HG03469 (cell line): ENCODE measurements at regions not wholly inside any gene's neighbourhood (a gene's known extent, or its start where the extent isn't known, plus 50 kb on each side); places are given as distances from the start of the nearest gene placed in this dataset.
"Not testable (repeated sequence)": the region's sequence is repeated elsewhere in the genome, so short reads cannot be mapped to it uniquely, and the experiment has no call there.

Experiments used
- ATAC-seq: cut with Tn5 transposase; IDR thresholded peaks from one replicate; pipeline ENCODE4 v1.9.1; 2021; ENCODE audit warnings: mild to moderate bottlenecking, moderate library complexity, moderate number of reproducible peaks; ENCODE audit not compliant: unreplicated experiment

DNA sequence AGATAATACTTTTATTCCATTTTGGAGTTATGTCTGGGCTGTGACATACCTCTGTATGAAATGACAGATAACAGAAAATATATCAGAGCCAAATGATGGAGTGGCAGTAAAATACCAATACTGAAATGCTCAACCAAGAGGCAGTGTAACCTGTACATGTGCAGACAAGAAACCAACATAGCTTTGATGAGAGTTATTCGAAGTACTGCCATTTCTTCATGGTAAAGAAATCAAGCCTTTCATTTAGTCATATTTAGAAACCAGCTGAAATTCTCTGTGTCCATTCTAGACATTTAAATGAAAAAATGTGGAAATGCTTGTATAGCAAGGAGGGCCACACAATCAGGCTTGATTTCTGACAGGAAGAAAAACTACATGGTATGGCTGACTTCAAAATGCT is 127.1 kb upstream of the PTPRZ1 start:
- no peak for ATAC-seq

DNA sequence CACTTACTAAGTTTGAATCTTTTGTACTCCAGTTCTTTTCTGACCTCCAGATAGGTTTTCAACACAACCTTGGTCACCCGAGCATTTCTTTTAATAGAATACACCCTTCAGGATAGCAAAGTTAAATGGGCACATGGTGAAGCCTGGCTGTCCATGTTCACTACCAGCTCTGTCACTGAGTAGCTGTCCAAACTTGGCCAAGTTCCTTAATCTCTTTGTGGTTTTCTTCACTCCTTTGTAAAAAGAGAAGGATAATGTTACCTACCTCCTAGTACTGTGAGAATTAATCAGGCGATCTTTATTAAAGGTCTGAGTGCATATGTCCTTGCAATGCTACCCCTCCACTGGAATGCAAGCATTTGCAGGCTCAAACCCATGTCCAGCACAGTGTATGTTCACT is 128.1 kb upstream of the PTPRZ1 start:
- ATAC-seq, result no peak

DNA sequence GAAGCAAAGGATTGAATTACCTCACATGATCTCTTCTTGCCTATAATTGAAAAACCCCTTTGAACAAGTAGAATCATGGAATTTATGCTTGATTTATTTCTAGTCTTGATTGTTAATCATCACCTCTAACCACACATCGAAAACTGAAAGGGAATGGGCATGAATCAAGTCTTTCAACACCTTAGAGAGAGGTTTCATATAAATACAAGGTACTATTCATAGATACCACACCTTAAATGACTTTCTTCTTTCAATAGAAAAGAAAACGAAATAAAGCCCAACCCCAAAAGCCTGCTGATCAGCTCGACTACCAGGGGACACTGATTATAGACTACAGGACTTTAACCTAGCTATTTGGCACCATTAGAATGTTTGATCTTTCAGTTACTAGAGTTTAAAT is 128.6 kb upstream of the PTPRZ1 start:
- no peak for ATAC-seq

DNA sequence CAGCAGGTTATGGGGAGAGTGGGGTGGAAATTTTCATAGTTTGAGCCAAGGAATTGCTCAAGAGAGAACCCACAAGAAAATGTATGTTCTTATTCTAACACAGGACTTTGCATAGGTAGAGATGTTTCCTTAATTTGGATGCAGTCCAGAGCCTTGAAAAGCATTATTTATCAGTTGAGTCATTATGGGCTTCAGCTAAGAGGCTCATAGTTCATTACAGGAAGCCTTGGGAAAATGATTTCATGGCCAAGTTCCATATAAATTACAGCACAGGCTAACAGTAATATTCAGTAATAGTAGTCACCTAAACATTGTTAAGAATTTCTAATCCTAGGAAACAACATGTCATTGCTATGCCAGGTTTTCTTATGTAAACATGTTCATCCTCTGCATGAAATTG is 131.1 kb upstream of the PTPRZ1 start:
- ATAC-seq, result no peak

DNA sequence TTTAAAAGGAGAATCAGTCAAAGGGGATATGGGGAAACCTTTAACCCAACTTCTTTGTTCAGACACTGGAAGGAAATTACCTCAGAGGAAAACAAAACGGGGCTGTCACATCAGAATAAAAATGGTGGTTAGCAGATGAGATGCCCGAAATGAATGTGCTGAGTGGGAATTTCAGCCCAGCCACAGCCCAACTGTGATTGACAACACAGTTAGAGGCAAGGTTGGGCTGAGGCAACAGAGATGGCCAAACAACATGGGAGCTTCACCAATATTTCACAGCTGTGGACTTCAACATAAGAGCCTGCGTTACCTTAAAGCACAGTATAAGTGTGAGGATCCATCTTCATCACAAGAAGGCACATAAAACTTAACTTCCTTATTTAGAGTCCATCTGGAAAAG is 133.5 kb upstream of the PTPRZ1 start:
- no peak for ATAC-seq

DNA sequence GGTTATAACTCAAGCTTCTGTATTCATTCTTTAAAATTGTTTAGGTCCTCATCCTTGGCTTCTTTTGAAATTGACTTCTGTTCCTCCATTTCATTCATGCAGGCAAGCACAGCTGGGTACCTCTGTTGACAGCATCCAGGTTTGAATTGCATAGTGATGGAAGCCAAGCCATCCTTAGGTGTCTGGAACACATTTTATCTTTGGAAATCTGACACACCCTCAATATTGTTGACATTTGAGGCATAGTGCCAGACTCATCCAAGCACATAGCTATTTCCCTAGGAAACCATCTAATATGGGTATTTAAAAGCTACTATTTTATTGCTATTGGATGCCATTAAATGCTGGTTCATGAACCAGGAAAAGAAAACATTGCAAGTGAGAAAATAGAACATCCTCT is 142.1 kb upstream of the PTPRZ1 start:
- ATAC-seq, result no peak

DNA sequence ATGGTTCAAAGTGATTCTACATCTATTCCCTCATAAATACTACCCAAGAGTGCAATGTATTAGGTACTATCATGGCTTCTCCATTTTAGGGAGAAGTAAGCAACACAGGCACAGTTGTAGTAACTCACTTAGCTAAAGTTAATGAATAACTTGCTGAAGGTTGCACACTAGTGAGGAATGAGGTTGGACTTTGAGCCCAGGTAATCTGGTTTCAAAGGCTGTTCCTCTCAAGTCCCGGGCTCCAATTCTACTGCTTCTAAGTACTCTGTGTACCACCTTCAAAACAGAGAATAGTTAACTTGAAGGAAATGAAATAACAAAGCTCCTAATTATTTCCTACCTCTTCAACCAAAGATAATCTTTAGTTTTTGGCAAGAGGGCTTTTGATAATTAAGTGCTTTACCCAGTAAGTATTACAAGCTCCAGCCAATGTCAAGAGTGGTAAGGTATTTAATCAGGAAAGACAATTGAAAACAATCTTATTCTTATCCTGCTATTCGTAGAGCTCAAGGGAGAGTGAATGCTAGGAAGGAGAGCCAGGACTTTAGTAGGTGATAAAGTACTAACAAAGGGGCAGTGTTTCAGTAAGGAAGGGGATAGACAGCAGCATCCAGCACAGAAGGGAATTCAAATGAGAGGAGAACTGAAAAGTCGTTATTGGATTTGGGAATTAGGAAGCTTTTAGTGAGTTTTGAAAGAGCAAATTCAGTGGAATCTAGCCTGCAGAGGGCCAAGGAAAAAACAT is 158.2 kb upstream of the PTPRZ1 start:
- ATAC-seq, result no peak

DNA sequence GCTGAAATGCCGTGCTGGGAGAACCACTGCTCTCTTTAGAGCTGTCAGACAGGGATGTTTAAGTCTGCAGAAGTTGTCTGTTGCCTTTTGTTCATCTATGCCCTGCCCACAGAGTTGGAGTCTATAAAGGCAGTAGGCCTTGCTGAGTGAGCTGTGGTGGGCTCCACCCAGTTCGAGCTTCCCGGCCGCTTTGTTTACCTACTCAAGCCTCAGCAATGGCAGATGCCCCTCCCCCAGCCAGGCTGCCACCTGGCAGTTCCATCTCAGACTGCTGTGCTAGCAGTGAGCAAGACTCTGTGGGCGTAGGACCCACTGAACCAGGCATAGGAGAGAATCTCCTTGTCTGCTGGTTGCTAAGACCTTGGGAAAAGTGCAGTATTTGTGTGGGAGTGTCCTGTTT is 160.0 kb upstream of the PTPRZ1 start:
- not testable (repeated sequence) for ATAC-seq

DNA sequence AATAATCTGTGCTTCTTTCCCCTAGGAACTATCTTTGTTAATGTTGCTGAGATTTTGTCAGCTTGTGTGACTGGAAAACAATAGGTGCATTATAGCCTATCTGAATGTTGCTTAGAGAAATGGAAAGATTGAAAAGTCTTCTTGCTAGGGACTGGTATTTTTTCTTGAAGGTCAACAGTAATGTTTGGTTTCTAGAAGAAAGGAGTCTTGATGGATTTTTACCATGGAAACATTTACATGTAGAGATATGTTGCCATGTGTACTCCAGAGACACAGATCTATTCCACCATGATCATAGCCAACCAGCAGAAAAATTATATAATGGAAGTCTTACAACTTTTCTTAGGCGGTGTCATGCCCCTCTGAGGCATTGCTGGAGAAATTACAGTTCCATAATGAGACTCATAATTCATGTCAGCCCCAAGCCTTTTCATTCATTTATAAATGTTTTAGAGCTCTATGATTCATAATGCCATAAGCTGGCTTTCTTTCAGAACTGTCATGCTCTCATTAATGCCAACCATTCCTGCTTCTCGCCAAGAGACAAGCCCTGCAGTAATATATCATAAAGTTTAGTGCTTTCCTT is 175.1 kb upstream of the PTPRZ1 start:
- ATAC-seq, result no peak

DNA sequence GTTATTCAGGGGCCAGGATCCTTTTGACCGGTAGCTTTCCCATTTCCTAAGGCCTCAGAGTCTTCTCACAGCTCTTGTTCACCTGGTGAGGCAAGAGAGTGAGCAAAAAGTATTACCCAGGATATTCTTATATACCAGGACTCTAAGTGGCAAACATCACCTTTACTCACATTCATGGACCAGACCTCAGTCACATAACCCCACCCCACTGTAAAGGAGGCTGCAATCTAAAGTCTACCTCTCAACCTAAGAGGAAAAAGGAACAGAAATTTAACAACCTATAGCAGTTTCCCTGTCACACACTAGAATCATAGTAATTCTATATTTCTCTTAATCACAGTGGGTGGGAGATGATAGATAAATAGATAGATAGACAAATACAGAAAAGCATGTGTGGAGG is 176.0 kb upstream of the PTPRZ1 start:
- no peak for ATAC-seq

DNA sequence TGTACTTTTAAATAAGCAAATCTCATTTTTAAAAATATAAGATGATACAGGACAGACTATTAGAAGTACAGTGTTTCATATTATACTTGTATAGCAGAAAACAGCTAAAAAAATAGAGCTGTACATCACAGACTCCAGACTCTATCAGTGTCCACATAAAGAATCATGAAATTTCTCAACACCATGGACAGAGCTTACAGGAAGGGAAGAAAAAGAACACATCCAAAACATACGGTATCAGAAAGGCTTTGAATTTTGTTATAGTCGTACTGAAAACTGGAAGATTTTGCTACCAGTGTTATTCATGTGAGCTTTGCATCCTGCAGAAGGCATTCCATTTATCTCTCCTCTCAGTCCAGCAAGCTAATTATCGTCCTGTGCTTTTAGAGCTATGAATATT is 183.2 kb upstream of the PTPRZ1 start:
- ATAC-seq, result no peak

DNA sequence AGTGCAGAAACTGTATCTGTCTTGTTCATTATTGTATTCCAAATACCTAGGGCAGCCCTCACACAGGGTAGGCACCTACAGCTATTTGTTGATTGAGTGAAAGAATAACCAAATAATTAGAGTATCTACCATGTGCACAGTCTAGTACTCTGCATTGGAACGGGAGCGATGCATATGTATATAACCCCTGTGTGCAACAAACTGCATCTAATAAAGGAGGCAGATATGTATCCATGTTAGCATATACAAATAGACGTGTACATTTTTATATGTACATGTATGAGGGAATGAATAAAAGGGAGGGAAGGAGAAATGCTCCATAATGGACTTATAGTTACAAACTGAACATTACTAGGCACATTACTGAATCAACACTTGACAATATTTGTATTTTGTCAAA is 191.3 kb upstream of the PTPRZ1 start:
- ATAC-seq, result no peak

DNA sequence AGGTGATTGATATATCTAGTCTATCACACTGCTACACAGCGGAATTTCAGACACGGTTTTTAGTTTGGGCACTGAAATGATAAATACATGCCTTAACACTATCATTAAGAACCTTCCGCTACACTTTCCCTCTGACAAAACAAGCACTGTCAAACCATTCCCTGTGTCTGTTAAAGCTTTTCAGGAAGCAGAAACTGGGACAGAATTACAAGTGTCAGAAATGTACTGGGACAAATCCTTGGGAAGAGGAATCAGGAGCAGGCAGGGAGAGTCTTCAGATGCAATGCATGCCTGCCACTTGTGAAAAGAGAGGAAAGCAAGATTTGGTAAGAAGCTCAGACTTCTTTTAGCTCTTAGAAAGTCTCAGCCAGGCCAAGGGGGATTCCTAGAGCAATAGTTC is 196.8 kb upstream of the PTPRZ1 start:
- no peak for ATAC-seq

DNA sequence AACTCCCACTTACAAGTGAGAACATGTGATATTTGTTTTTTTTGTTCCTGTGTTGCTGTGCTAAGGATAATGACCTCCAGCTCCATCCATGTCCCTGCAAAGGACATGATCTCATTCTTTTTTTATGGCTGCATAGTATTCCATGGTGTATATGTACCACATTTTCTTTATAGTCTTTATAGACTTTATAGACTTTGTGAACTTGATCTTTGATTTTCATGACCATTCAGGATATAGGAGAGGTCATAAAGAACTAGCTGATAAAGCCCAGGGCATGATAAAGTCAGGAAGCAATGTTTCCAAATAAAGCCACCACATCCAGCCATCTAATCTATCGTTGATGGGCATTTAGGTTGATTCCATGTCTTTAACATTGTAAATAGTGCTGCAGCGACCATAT is 198.5 kb upstream of the PTPRZ1 start:
- not testable (repeated sequence) for ATAC-seq

DNA sequence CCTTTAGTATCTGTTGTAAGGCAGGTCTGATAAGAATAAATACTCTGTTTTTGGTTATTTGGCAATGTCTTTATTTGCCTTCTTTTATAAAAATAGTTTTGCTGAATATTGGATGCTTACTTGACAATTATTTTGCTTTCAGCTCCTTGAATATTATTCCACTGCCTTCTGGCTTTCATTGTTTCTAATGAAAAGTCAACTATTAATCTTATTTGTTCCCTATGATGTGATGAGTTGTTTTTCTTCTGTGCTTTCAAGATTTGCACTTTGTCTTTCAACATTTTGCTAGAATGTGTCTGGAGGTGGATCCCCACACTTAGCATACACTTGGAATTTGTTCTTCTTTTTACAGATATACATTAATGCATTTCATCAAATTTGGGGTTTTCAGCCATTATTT is 203.8 kb upstream of the PTPRZ1 start:
- no peak for ATAC-seq

DNA sequence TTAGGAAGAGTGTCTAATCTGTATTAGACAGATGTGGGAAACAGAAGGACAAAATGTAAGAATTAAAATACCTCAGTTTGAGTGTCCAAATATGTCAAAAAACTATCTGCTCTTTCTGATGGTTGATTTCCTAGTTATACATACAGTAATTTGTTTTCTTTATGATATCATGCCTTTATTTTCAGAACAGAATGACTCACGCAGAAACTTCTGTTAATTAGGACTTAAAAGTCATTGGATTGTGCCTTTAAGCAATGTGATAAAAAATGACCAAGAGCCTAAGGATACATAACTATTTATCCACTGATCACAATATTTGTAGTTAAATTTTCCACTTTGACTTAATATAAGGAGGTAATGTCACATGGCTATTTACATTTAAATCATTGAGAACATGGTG is 206.7 kb upstream of the PTPRZ1 start:
- no peak for ATAC-seq

DNA sequence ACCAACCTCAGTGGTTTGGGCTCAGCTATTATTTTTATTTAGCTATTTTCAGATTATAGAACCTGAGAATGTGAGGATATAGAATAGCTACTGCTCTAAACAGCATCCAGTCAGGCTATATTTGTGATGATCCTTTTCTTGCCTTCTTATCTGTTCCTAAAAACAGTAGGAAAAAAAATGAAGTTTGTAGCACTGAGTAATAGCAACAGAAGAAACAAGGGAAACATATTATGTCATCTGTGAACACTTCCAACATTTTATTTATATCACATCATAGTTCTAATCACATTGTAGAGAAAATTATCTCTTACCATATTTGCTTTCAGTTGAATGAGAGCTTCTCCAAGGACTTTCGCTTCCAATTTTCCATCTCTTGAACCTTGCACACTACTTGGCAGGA is 229.6 kb upstream of the PTPRZ1 start:
- no peak for ATAC-seq

DNA sequence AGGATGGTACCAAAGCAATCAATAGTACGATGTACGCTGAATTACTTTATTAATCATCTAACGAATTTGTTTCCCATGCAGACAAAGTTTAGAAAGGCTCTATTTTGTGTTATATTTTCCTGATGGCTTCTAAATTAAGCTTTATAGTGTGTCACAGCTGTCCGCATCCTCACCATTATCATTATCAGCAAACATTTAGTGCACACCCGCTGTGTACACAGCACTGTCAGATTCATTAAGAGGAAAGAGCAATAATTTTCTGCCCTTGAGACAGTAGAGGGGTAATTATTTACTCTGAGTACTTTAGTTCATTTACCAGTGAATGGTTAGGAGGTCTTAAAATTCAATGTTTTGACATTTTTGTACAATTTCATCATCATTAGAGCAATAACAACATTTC is 233.3 kb upstream of the PTPRZ1 start:
- no peak for ATAC-seq

DNA sequence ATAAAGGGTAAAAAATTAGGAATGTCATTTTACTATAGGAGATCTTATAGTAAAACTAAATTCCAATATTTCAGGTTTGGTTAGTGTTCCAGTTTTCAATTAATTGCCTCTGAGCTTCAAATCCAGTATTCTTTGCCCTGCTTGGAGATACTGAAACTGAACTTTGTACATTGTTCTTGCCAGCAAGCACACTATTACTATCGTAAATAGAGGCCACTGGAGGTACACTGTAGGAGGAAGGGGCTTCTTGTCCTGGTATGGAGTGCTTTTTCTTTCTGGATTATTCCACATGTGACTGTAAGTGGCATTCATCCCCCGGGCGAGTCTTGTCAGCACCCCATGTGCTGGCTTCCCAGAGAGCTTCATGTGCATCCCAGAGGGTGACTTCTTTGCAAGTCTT is 234.7 kb upstream of the PTPRZ1 start:
- ATAC-seq, result no peak

DNA sequence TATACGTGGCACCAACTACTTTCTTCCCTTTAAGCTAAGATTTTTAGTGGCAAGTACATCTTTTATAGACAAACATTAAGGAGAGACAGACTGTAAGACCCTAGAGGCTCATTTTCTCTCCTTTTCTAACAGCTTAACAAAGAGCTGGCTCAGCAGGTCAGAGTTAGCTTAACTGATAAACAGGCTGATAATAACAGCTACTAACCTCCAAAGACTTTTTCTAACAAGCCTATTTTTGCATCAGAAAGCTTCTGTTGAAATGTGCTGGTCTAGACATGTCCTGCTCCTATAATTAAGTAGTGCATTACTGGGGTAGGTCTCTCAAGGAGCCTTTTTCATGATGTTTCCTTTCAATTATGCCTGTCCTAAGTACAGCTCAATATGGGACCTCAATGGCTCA is 238.2 kb upstream of the FAM3C start:
- no peak for ATAC-seq

DNA sequence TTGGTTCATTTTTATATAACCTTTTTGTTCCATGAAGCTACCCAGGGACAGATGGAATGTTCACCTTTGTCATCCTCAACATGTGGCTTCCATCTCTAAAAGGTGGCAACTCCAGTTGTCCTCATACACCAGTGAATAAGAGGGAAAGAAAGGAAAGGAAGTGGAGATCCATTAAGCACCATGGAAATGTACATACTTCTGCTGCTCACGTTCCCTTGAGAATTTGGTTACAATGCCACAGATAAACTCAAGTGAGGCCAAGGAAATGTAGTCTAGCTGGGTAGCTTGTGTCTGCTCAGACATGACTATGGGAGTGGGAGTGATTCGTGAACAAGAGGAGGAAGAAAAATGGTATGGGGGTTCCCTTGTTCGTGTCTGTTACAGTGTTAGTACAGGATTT is 237.1 kb upstream of the FAM3C start:
- ATAC-seq, result no peak

DNA sequence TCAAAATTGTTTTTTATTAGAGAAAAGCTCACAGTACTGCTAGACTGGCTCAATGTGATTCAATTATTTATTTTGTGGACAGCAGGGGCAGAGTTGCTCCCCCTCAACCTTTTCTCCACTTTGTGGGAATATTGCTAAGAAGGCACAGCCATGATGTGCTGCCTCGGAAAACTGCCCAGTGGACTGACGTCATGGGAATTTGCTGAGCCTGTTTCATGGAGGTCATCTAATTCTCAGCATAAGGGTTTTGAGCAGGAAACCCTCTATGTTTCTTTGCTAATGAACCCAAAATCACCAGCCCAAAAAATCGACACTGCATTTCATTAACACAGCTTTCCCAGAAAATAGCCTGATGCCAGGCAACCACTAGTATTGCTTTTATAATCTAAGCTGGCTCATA is 228.8 kb upstream of the FAM3C start:
- no peak for ATAC-seq
